HepG2 (cell line): ENCODE measurements at regions not wholly inside any gene's neighbourhood (a gene's known extent, or its start where the extent isn't known, plus 50 kb on each side); places are given as distances from the start of the nearest gene placed in this dataset.

Experiments
- ATAC-seq: fragments of 200-7000 bp; cut with Tn5 transposase; 3 replicates; pipeline ENCODE4 v1.9.1; 2020; ENCODE audit warnings: mild to moderate bottlenecking, moderate library complexity
- BruUV-seq: library from RNA; stranded (reverse); fragments of 400-500 nt; replicated peaks from 2 replicates; lab custom pipeline; 2021; lab: Mats Ljungman, UMichigan
- CTCF ChIA-PET: fragments of 300-600 bp; formaldehyde crosslinking; extraction: SDS; loops from one replicate; lab custom pipeline; 2021; ENCODE audit warnings: low total read pairs, inconsistent platforms, low intra/inter-chr PET ratio; lab: Yijun Ruan, JAX
- POLR2A ChIA-PET: fragments of 350-600 bp; sonication (Branson Sonifier 250); formaldehyde crosslinking; loops from one replicate; lab custom pipeline; 2020; ENCODE audit warnings: antibody characterized with exemption, inconsistent platforms; lab: Yijun Ruan, JAX
- DNase-seq: peaks from one replicate; pipeline ENCODE4 v3.0.0-alpha.2; 2015; ENCODE audit warnings: low spot score
- FAIRE-seq: peaks from 3 replicates; lab custom pipeline; 2011; peaks lifted over from hg19 to GRCh38; lab: Jason Lieb, UNC
- H2AFZ ChIP-seq: one replicate; pipeline ENCODE4 v1.6.1; 2011; ENCODE audit warnings: low read length, inconsistent platforms
- H3K27ac ChIP-seq: fragments of 300-600 bp; 3 replicates; pipeline ENCODE4 v1.8.0; 2011; ENCODE audit warnings: mixed run types, mild to moderate bottlenecking, mixed read lengths, low read length, inconsistent platforms; ENCODE audit not compliant: insufficient read depth; ENCODE audit errors: extremely low read length
- H3K27me3 ChIP-seq, 2 experiments: fragments of 200-600 bp in 1 of 2; 2 replicates in 1 of 2; 3 replicates in 1 of 2; pipeline versions ENCODE4 v1.6.0 to v1.8.0; 2011; ENCODE audit warnings: low read length in 2 of 2, mild to moderate bottlenecking in 2 of 2, moderate library complexity in 2 of 2, inconsistent platforms in 1 of 2; ENCODE audit not compliant: insufficient read depth in 2 of 2, control insufficient read depth in 1 of 2
- H3K36me3 ChIP-seq, 2 experiments: fragments of 200-600 bp in 1 of 2; replicated peaks in 1 of 2; 2 replicates in 1 of 2; 3 replicates in 1 of 2; pipeline versions ENCODE4 v1.5.1 to v1.8.0; 2011; ENCODE audit warnings: low read length in 2 of 2, inconsistent platforms in 1 of 2; ENCODE audit not compliant: insufficient read depth in 2 of 2, control insufficient read depth in 1 of 2
- H3K4me1 ChIP-seq: 2 replicates; pipeline ENCODE4 v1.5.1; 2012; ENCODE audit warnings: low read length, inconsistent platforms; ENCODE audit not compliant: insufficient read depth
- H3K4me2 ChIP-seq: 2 replicates; pipeline ENCODE4 v1.6.0; 2011; ENCODE audit warnings: low read depth, low read length, inconsistent platforms
- H3K4me3 ChIP-seq, 3 experiments: fragments of 200-600 bp in 1 of 3; sonication (generic), shearing (Covaris generic) in 1 of 3; replicated peaks in 1 of 3; 2 replicates each; pipeline ENCODE4 v1.5.1; 2011 to 2016; ENCODE audit warnings: low read length in 3 of 3, inconsistent platforms in 2 of 3, low read depth in 2 of 3, mild to moderate bottlenecking in 2 of 3, control low read depth in 1 of 3, mixed read lengths in 1 of 3; ENCODE audit not compliant: insufficient read depth in 1 of 3
- H3K79me2 ChIP-seq: one replicate; pipeline ENCODE4 v1.6.1; 2011; ENCODE audit warnings: low read length, inconsistent platforms; ENCODE audit not compliant: insufficient read depth
- H3K9ac ChIP-seq: 2 replicates; pipeline ENCODE4 v1.6.0; 2011; ENCODE audit warnings: mild to moderate bottlenecking, low read depth, low read length, inconsistent platforms; ENCODE audit not compliant: insufficient read depth
- H3K9me3 ChIP-seq: 2 replicates; pipeline ENCODE4 v1.5.1; 2012; ENCODE audit warnings: mild to moderate bottlenecking, low read length
- H4K20me1 ChIP-seq: 2 replicates; pipeline ENCODE4 v1.6.0; 2011; ENCODE audit warnings: inconsistent platforms, mild to moderate bottlenecking, low read length, moderate library complexity; ENCODE audit not compliant: insufficient read depth
- ARHGAP35 ChIP-seq: sonication (generic); formaldehyde crosslinking; IDR thresholded peaks from 2 replicates; pipeline ENCODE4 v1.9.0; 2022; ENCODE audit warnings: mild to moderate bottlenecking, inconsistent platforms, moderate library complexity, missing genetic modification reagents, borderline replicate concordance
- ATF7 ChIP-seq, 2 experiments: fragments of 450-650 bp in 1 of 2; sonication (generic) in 1 of 2; formaldehyde crosslinking in 1 of 2; IDR thresholded peaks; 2 replicates each; pipeline versions ENCODE4 v1.4.0 to v1.6.1; 2016 to 2020; ENCODE audit warnings: antibody characterized with exemption in 1 of 2, mild to moderate bottlenecking in 1 of 2, missing genetic modification reagents in 1 of 2
- FOXC1 ChIP-seq: sonication (generic); formaldehyde crosslinking; IDR thresholded peaks from 2 replicates; pipeline ENCODE4 v1.8.0; 2022; ENCODE audit warnings: mild to moderate bottlenecking, missing genetic modification reagents, borderline replicate concordance
- HCFC1 ChIP-seq: fragments of 150-350 bp; IDR thresholded peaks from 2 replicates; pipeline ENCODE4 v1.6.1; 2014; ENCODE audit warnings: low read depth, low read length
- HDAC2 ChIP-seq: sonication (generic); formaldehyde crosslinking; IDR thresholded peaks from 2 replicates; pipeline ENCODE4 v1.4.0; 2020; ENCODE audit warnings: missing genetic modification reagents
- KDM1A ChIP-seq: IDR thresholded peaks from 2 replicates; pipeline ENCODE4 v1.6.1; 2016; ENCODE audit warnings: missing compliant biosample characterization
- KDM5B ChIP-seq: sonication (generic); formaldehyde crosslinking; IDR thresholded peaks from 2 replicates; pipeline ENCODE4 v1.4.0; 2020; ENCODE audit warnings: missing genetic modification reagents, mild to moderate bottlenecking, borderline replicate concordance
- KLF9 ChIP-seq: IDR thresholded peaks from 2 replicates; pipeline ENCODE4 v1.6.1; 2016; ENCODE audit warnings: low read depth
- NFYC ChIP-seq: IDR thresholded peaks from 2 replicates; pipeline ENCODE4 v1.6.1; 2016; ENCODE audit warnings: missing genetic modification reagents, missing compliant biosample characterization
- REXO4 ChIP-seq: sonication (generic); formaldehyde crosslinking; IDR thresholded peaks from 2 replicates; pipeline ENCODE4 v1.8.0; 2022; ENCODE audit warnings: missing genetic modification reagents, mild to moderate bottlenecking, borderline replicate concordance
- SIN3B ChIP-seq: fragments of 150-350 bp; IDR thresholded peaks from 2 replicates; pipeline ENCODE4 v1.6.1; 2014; ENCODE audit warnings: low read length
- TGIF2 ChIP-seq: IDR thresholded peaks from 2 replicates; pipeline ENCODE4 v1.6.1; 2016; ENCODE audit warnings: control low read depth, missing compliant biosample characterization
- ZMYM4 ChIP-seq: sonication (generic); formaldehyde crosslinking; IDR thresholded peaks from 2 replicates; pipeline ENCODE4 v1.8.1; 2023; ENCODE audit warnings: mild to moderate bottlenecking, missing genetic modification reagents
- ZNF468 ChIP-seq: sonication (generic); formaldehyde crosslinking; IDR thresholded peaks from 2 replicates; pipeline ENCODE4 v1.8.0; 2022; ENCODE audit warnings: mild to moderate bottlenecking, moderate library complexity, missing genetic modification reagents
- ZNF572 ChIP-seq: sonication (generic); formaldehyde crosslinking; IDR thresholded peaks from 2 replicates; pipeline ENCODE4 v1.5.1; 2020; ENCODE audit warnings: mild to moderate bottlenecking, missing genetic modification reagents
- ZNF839 ChIP-seq: sonication (generic); formaldehyde crosslinking; IDR thresholded peaks from 2 replicates; pipeline ENCODE4 v1.4.0; 2020; ENCODE audit warnings: missing genetic modification reagents, mild to moderate bottlenecking, borderline replicate concordance
- WGBS: methylation state at CpG from one replicate; pipeline ENCODE4 v1.1.6; 2017; ENCODE audit warnings: low lambda C conversion rate; 5-methylcytosine and 5-hydroxymethylcytosine counted together
- in situ Hi-C: cut with HindIII; loops from 2 replicates; pipeline ENCODE4 v1.10.0; 2017; ENCODE audit warnings: low pct_unique_long_range_greater_than_20kb; ENCODE audit not compliant: extremely low pct_ligation_motif_present
- intact Hi-C: fragments of 100-400 bp; cut with micrococcal nuclease; formaldehyde crosslinking; loops from one replicate; pipeline ENCODE4 v1.10.0; 2022; ENCODE audit not compliant: unreplicated experiment
- TF ChIP-seq, protein P1 (sequence below): sonication (generic); formaldehyde crosslinking; IDR thresholded peaks from 2 replicates; pipeline ENCODE4 v1.4.0; 2020; ENCODE audit warnings: missing genetic modification reagents
- TF ChIP-seq, protein P2 (sequence below): sonication (generic); formaldehyde crosslinking; IDR thresholded peaks from 2 replicates; pipeline ENCODE4 v1.5.1; 2020; ENCODE audit warnings: missing genetic modification reagents, mild to moderate bottlenecking, borderline replicate concordance
- TF ChIP-seq, protein P3 (sequence below): sonication (generic); IDR thresholded peaks from 2 replicates; pipeline ENCODE4 v1.6.1; 2016; ENCODE audit warnings: low read depth, borderline replicate concordance
- TF ChIP-seq, protein P4 (sequence below): sonication (generic); formaldehyde crosslinking; IDR thresholded peaks from 2 replicates; pipeline ENCODE4 v1.5.0; 2020; ENCODE audit warnings: mild to moderate bottlenecking, missing genetic modification reagents

DNA sequence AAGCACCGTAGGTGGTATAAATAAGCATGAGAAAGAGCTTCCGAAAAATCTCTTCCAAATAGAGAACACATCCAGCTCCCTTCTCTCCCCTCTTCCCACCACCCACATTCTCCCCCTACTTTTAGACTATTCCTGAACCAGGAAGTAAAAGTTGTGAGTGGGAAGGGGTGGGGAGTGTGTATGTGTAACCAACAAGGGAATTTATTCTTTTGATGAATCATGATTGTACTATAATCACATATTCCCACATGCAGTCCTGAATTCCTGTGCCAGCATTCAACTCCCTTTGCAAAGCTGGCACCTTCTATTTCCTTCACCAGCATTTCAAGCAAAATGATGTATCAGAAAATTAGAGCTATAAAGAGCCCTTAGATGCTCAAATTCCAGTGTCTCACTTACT is 230.6 kb upstream of the CHRM2 start:
- DNase-seq (no peak), FAIRE-seq (no peak), ATAC-seq (no peak)
- Histone ChIP-seq H2AFZ (no peak overlapping the region), H3K27me3 (no peaks in the 10 kb centered on the region), H3K9me3 (peaks cover 35% of the 10 kb centered on the region), H3K4me1 (no peaks in the 10 kb centered on the region), H3K9ac (no peak overlapping the region), H3K36me3 (no peaks in the 10 kb centered on the region), H3K4me2 (no peak overlapping the region), H3K27ac (no peak overlapping the region), H3K79me2 (no peaks in the 10 kb centered on the region), H3K4me3 (no peak overlapping the region), H4K20me1 (no peaks in the 10 kb centered on the region)
- POLR2A ChIA-PET, result no interaction called here
- in situ Hi-C loops (no loop called here), intact Hi-C loops (no loop called here)
- CTCF ChIA-PET, result no interaction called here
- 3% methylated on average over 2 of the region's 2 CpGs for WGBS
- no TSS peak for BruUV-seq
- TF ChIP-seq SIN3B, result no peak
- TF ChIP-seq ARHGAP35 (CRISPR knock-in tag), result no peak
- TF ChIP-seq ZNF839, result no peak
- TF ChIP-seq, protein P1, sequence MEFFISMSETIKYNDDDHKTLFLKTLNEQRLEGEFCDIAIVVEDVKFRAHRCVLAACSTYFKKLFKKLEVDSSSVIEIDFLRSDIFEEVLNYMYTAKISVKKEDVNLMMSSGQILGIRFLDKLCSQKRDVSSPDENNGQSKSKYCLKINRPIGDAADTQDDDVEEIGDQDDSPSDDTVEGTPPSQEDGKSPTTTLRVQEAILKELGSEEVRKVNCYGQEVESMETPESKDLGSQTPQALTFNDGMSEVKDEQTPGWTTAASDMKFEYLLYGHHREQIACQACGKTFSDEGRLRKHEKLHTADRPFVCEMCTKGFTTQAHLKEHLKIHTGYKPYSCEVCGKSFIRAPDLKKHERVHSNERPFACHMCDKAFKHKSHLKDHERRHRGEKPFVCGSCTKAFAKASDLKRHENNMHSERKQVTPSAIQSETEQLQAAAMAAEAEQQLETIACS (CRISPR knock-in tag), result no peak
- TF ChIP-seq, protein P2, sequence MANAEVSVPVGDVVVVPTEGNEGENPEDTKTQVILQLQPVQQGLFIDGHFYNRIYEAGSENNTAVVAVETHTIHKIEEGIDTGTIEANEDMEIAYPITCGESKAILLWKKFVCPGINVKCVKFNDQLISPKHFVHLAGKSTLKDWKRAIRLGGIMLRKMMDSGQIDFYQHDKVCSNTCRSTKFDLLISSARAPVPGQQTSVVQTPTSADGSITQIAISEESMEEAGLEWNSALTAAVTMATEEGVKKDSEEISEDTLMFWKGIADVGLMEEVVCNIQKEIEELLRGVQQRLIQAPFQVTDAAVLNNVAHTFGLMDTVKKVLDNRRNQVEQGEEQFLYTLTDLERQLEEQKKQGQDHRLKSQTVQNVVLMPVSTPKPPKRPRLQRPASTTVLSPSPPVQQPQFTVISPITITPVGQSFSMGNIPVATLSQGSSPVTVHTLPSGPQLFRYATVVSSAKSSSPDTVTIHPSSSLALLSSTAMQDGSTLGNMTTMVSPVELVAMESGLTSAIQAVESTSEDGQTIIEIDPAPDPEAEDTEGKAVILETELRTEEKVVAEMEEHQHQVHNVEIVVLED, result no peak
- no peak for TF ChIP-seq KDM5B (CRISPR knock-in tag)
- no peak for TF ChIP-seq ATF7 (IDR thresholded peaks at IDR 0.05)
- TF ChIP-seq ATF7 (CRISPR knock-in tag; IDR thresholded peaks at IDR 0.05), result no peak
- TF ChIP-seq REXO4 (CRISPR knock-in tag), result no peak
- no peak for TF ChIP-seq ZMYM4 (CRISPR knock-in tag)
- TF ChIP-seq, protein P3, sequence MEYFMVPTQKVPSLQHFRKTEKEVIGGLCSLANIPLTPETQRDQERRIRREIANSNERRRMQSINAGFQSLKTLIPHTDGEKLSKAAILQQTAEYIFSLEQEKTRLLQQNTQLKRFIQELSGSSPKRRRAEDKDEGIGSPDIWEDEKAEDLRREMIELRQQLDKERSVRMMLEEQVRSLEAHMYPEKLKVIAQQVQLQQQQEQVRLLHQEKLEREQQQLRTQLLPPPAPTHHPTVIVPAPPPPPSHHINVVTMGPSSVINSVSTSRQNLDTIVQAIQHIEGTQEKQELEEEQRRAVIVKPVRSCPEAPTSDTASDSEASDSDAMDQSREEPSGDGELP, result no peak
- no peak for TF ChIP-seq HCFC1
- TF ChIP-seq FOXC1 (CRISPR knock-in tag), result no peak
- TF ChIP-seq NFYC (CRISPR knock-in tag), result no peak
- TF ChIP-seq KDM1A (CRISPR knock-in tag), result no peak
- TF ChIP-seq, protein P4, sequence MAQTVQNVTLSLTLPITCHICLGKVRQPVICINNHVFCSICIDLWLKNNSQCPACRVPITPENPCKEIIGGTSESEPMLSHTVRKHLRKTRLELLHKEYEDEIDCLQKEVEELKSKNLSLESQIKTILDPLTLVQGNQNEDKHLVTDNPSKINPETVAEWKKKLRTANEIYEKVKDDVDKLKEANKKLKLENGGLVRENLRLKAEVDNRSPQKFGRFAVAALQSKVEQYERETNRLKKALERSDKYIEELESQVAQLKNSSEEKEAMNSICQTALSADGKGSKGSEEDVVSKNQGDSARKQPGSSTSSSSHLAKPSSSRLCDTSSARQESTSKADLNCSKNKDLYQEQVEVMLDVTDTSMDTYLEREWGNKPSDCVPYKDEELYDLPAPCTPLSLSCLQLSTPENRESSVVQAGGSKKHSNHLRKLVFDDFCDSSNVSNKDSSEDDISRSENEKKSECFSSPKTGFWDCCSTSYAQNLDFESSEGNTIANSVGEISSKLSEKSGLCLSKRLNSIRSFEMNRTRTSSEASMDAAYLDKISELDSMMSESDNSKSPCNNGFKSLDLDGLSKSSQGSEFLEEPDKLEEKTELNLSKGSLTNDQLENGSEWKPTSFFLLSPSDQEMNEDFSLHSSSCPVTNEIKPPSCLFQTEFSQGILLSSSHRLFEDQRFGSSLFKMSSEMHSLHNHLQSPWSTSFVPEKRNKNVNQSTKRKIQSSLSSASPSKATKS (CRISPR knock-in tag), result no peak
- no peak for TF ChIP-seq HDAC2 (CRISPR knock-in tag)
- no peak for TF ChIP-seq TGIF2 (CRISPR knock-in tag)
- TF ChIP-seq KLF9 (CRISPR knock-in tag), result no peak
- no peak for TF ChIP-seq ZNF468
- TF ChIP-seq ZNF572 (CRISPR knock-in tag), result no peak
